Liver (tissue), 7 donors: ENCODE measurements at regions not wholly inside any gene's neighbourhood (a gene's known extent, or its start where the extent isn't known, plus 50 kb on each side); places are given as distances from the start of the nearest gene placed in this dataset.
A peak's percentile ranks its signal among the peaks of the same experiment; 100 is the strongest.
"Not testable (repeated sequence)": the region's sequence is repeated elsewhere in the genome, so short reads cannot be mapped to it uniquely, and the experiment has no call there.

Experiments used
- DNase-seq: peaks from one replicate; pipeline ENCODE4 v3.0.0-alpha.2; 2017; ENCODE audit warnings: low spot score
- H3K27ac ChIP-seq, 2 donors: one replicate each; pipeline ENCODE4 v1.7.0; 2013; ENCODE audit warnings: inconsistent platforms in 2 of 2, low read length in 2 of 2, control low read depth in 1 of 2, low read depth in 1 of 2, mild to moderate bottlenecking in 1 of 2
- H3K27me3 ChIP-seq, 4 donors: one replicate each; pipeline versions ENCODE4 v1.6.1 to v1.7.0; 2013; ENCODE audit warnings: low read length in 3 of 4, inconsistent platforms in 1 of 4, mild to moderate bottlenecking in 1 of 4, moderate library complexity in 1 of 4; ENCODE audit not compliant: control insufficient read depth in 4 of 4, insufficient read depth in 4 of 4
- H3K36me3 ChIP-seq, 4 donors: one replicate each; pipeline versions ENCODE4 v1.6.1 to v1.7.0; 2013; ENCODE audit warnings: low read length in 3 of 4, mild to moderate bottlenecking in 3 of 4, low read depth in 1 of 4, moderate library complexity in 1 of 4; ENCODE audit not compliant: control insufficient read depth in 4 of 4, insufficient read depth in 3 of 4
- H3K4me1 ChIP-seq, 4 donors: one replicate each; pipeline versions ENCODE4 v1.6.1 to v1.7.0; 2013; ENCODE audit warnings: low read length in 3 of 4, mild to moderate bottlenecking in 3 of 4, moderate library complexity in 1 of 4; ENCODE audit not compliant: control insufficient read depth in 4 of 4, insufficient read depth in 4 of 4
- H3K4me3 ChIP-seq, 3 donors: one replicate each; pipeline versions ENCODE4 v1.6.1 to v1.7.0; 2013; ENCODE audit warnings: low read length in 3 of 3, control low read depth in 1 of 3, low read depth in 1 of 3, mild to moderate bottlenecking in 1 of 3
- H3K9ac ChIP-seq, 2 donors: one replicate each; pipeline ENCODE4 v1.7.0; 2013; ENCODE audit warnings: low read length in 2 of 2, mild to moderate bottlenecking in 2 of 2, moderate library complexity in 2 of 2, control low read depth in 1 of 2, low read depth in 1 of 2
- H3K9me3 ChIP-seq, 4 donors: one replicate each; pipeline versions ENCODE4 v1.6.1 to v1.7.0; 2013; ENCODE audit warnings: low read length in 3 of 4; ENCODE audit not compliant: control insufficient read depth in 4 of 4
- HNF4A ChIP-seq, 2 donors: conservative IDR thresholded peaks; 2 replicates each; pipeline ENCODE4 v1.6.1; 2016; ENCODE audit warnings: antibody characterized with exemption in 2 of 2, mild to moderate bottlenecking in 2 of 2
- RAD21 ChIP-seq, 2 donors: IDR thresholded peaks; 2 replicates each; pipeline ENCODE4 v1.6.1; 2016; ENCODE audit warnings: antibody characterized with exemption in 2 of 2, mild to moderate bottlenecking in 2 of 2
- WGBS: extraction: QIAGEN DNeasy Blood & Tissue Kit; methylation state at CpG from one replicate; pipeline ENCODE4 v1.1.7; 2013; 5-methylcytosine and 5-hydroxymethylcytosine counted together
- donor health status: healthy.
- donor health status: healthy.
- donor health status: healthy.
- donor health status: healthy.

GRCh38 chr2:89944267-89944666 lies 1252.8 kb downstream of the RPIA start:
- not testable (repeated sequence) for H3K27me3 ChIP-seq, H3K27ac ChIP-seq, H3K9me3 ChIP-seq, DNase-seq, H3K36me3 ChIP-seq, H3K9ac ChIP-seq, H3K4me3 ChIP-seq, H3K4me1 ChIP-seq
- 77% methylated on average over 3 of the region's 6 CpGs for WGBS

- not testable (repeated sequence) for H3K4me3 ChIP-seq, H3K9ac ChIP-seq, H3K4me1 ChIP-seq, DNase-seq, H3K27ac ChIP-seq, H3K9me3 ChIP-seq, H3K27me3 ChIP-seq, H3K36me3 ChIP-seq
- WGBS = no CpG with 5 or more reads among the region's 6 CpGs
These were observed 1253.6 kb downstream of the RPIA start for GRCh38 chr2:89945004-89945616.

GRCh38 chr2:89947208-89947815 lies 1255.8 kb downstream of the RPIA start:
- H3K27ac ChIP-seq, H3K27me3 ChIP-seq, H3K9ac ChIP-seq, H3K4me3 ChIP-seq, DNase-seq, H3K36me3 ChIP-seq, H3K9me3 ChIP-seq, H3K4me1 ChIP-seq: not testable (repeated sequence)
- WGBS = 43% methylated on average over 3 of the region's 3 CpGs

GRCh38 chr2:89948102-89948501 lies 1256.6 kb downstream of the RPIA start:
- H3K36me3 ChIP-seq, H3K9me3 ChIP-seq, H3K27me3 ChIP-seq, DNase-seq, H3K27ac ChIP-seq, H3K4me3 ChIP-seq, H3K4me1 ChIP-seq, H3K9ac ChIP-seq: not testable (repeated sequence)
- 55% methylated on average over 3 of the region's 3 CpGs for WGBS

- not testable (repeated sequence) for H3K9me3 ChIP-seq, H3K27ac ChIP-seq, H3K9ac ChIP-seq, H3K36me3 ChIP-seq, H3K4me3 ChIP-seq, H3K4me1 ChIP-seq, DNase-seq, H3K27me3 ChIP-seq
- WGBS = 0% methylated on average over 1 of the region's 2 CpGs
These were observed 1259.3 kb downstream of the RPIA start for GRCh38 chr2:89950807-89951206.

- peak in 1 of 2 donors; percentile 43 for TF ChIP-seq RAD21 (IDR thresholded peaks at IDR 0.05)
- TF ChIP-seq HNF4A (conservative IDR thresholded peaks at IDR 0.05) = peak; percentile 30 to 47
- not testable (repeated sequence) for H3K9me3 ChIP-seq, H3K9ac ChIP-seq, H3K4me1 ChIP-seq, H3K36me3 ChIP-seq, H3K27ac ChIP-seq, DNase-seq, H3K27me3 ChIP-seq, H3K4me3 ChIP-seq
- WGBS = 52% methylated on average over 3 of the region's 3 CpGs
These were observed 1265.8 kb downstream of the RPIA start for GRCh38 chr2:89957236-89957635.

- not testable (repeated sequence) for H3K4me1 ChIP-seq, H3K36me3 ChIP-seq, H3K9ac ChIP-seq, H3K9me3 ChIP-seq, H3K27me3 ChIP-seq, H3K27ac ChIP-seq, H3K4me3 ChIP-seq, DNase-seq
- WGBS = 87% methylated on average over 2 of the region's 3 CpGs
These were observed 1268.4 kb downstream of the RPIA start for GRCh38 chr2:89959729-89960378.

GRCh38 chr2:89960570-89960969 lies 1269.1 kb downstream of the RPIA start:
- WGBS = no CpG with 5 or more reads among the region's 2 CpGs
- not testable (repeated sequence) for H3K36me3 ChIP-seq, DNase-seq, H3K27ac ChIP-seq, H3K9ac ChIP-seq, H3K27me3 ChIP-seq, H3K4me3 ChIP-seq, H3K9me3 ChIP-seq, H3K4me1 ChIP-seq
